ENCODE measurements at regions not wholly inside any gene's neighbourhood (a gene's known extent, or its start where the extent isn't known, plus 50 kb on each side); places are given as distances from the start of the nearest gene placed in this dataset.

GRCh38 chr19:29389495-29389894 lies 136.3 kb upstream of the VSTM2B start:
- TF ChIP-seq CTCF (IDR thresholded peaks at IDR 0.05) (no peak), POLR2A (IDR thresholded peaks at IDR 0.05) (no peak)
